Stomach (tissue), 4 donors: ENCODE measurements at regions not wholly inside any gene's neighbourhood (a gene's known extent, or its start where the extent isn't known, plus 50 kb on each side); places are given as distances from the start of the nearest gene placed in this dataset.
"Not testable (repeated sequence)": the region's sequence is repeated elsewhere in the genome, so short reads cannot be mapped to it uniquely, and the experiment has no call there.

Experiments
- POLR2A ChIP-seq, 4 donors: fragments of 450-650 bp; IDR thresholded peaks; one replicate each; pipeline ENCODE4 v1.6.1; 2016; ENCODE audit warnings: antibody characterized with exemption in 4 of 4, control low read depth in 2 of 4, mild to moderate bottlenecking in 1 of 4, moderate library complexity in 1 of 4
- POLR2AphosphoS5 ChIP-seq, 3 donors: sonication (generic); formaldehyde crosslinking; IDR thresholded peaks; one replicate each; pipeline ENCODE4 v1.6.1; 2016; ENCODE audit warnings: antibody characterized with exemption in 3 of 3
- TF ChIP-seq, protein P1 (sequence below), 7 experiments: fragments of 450-650 bp in 4 of 7; fragments of 200-600 bp in 3 of 7; sonication (generic) in 3 of 7; IDR thresholded peaks; one replicate each; pipeline ENCODE4 v1.5.1; 2016 to 2019; ENCODE audit warnings: antibody characterized with exemption in 7 of 7, control low read depth in 2 of 7, mild to moderate bottlenecking in 1 of 7

DNA sequence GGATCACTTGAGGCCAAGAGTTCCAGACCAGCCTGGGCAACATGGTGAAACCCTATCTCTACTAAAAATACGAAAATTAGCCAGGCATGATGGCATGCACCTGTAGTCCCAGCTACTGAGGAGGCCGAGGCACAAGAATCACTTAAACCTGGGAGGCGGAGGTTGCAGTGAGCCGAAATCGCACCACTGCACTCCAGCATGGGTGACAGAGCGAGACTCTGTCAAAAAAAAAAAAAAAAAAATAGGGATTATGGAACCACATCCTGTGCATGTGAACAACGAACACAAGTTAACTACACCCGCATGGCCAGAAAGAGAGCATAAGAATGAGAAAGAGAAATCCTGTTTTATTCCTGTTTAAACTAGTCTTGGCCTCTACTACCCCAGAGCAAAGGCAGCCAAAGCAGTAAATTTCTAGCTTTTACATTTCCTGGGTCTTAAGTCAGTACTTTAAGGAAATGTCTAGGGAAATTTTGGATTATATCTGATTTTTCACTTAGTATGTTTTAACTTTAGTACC lies 79.1 kb downstream of the KATNIP start:
- TF ChIP-seq, protein P1, sequence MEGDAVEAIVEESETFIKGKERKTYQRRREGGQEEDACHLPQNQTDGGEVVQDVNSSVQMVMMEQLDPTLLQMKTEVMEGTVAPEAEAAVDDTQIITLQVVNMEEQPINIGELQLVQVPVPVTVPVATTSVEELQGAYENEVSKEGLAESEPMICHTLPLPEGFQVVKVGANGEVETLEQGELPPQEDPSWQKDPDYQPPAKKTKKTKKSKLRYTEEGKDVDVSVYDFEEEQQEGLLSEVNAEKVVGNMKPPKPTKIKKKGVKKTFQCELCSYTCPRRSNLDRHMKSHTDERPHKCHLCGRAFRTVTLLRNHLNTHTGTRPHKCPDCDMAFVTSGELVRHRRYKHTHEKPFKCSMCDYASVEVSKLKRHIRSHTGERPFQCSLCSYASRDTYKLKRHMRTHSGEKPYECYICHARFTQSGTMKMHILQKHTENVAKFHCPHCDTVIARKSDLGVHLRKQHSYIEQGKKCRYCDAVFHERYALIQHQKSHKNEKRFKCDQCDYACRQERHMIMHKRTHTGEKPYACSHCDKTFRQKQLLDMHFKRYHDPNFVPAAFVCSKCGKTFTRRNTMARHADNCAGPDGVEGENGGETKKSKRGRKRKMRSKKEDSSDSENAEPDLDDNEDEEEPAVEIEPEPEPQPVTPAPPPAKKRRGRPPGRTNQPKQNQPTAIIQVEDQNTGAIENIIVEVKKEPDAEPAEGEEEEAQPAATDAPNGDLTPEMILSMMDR (IDR thresholded peaks at IDR 0.05), result not testable (repeated sequence)
- not testable (repeated sequence) for TF ChIP-seq POLR2A, POLR2AphosphoS5 (IDR thresholded peaks at IDR 0.05)
